ENCODE measurements at regions not wholly inside any gene's neighbourhood (a gene's known extent, or its start where the extent isn't known, plus 50 kb on each side); places are given as distances from the start of the nearest gene placed in this dataset.

GRCh38 chr14:25574628-25575325 is 524.8 kb upstream of the STXBP6 start:
- 0 out of 2 replicates have a peak, but pooled peaks cover 3% of the 10 kb centered on the region for H3K9me3 ChIP-seq
- 2% methylated on average over 5 of the region's 5 CpGs for WGBS (ENCODE audit: low lambda C conversion rate)
- H3K4me2 ChIP-seq, result no peak overlapping the region
- no peak overlapping the region for H3K4me3 ChIP-seq (ENCODE audit: low read depth in 2 of 2, low read length in 1 of 2)
- no peaks in the 10 kb centered on the region for H3K9me2 ChIP-seq
- H3K27me3 ChIP-seq (ENCODE audit: insufficient read depth), result no peaks in the 10 kb centered on the region
- no peak overlapping the region for H2AFZ ChIP-seq (ENCODE audit: low read depth)
- no peaks in the 10 kb centered on the region for H3F3A ChIP-seq (replicated peaks; ENCODE audit: insufficient read depth)
- CTCF ChIA-PET, result no interaction called here
- H3K9ac ChIP-seq, result no peak overlapping the region
- no peaks in the 10 kb centered on the region for H3K79me2 ChIP-seq (ENCODE audit: insufficient read depth)
- no peaks in the 10 kb centered on the region for H3K36me3 ChIP-seq (replicated peaks in 1 of 2; ENCODE audit: control insufficient read depth in 1 of 2, insufficient read depth in 2 of 2, low read length in 1 of 2)
- DNase-seq, result no peak
- POLR2A ChIA-PET, result no interaction called here
- H3K4me1 ChIP-seq (ENCODE audit: control insufficient read depth in 1 of 2, insufficient read depth in 2 of 2, low read depth in 1 of 2, low read length in 1 of 2), result no peaks in the 10 kb centered on the region
- no peak overlapping the region for H3K27ac ChIP-seq (ENCODE audit: low read depth in 2 of 2, low read length in 1 of 2)
- H4K20me1 ChIP-seq (ENCODE audit: insufficient read depth), result no peaks in the 10 kb centered on the region
- TF ChIP-seq, protein P1, sequence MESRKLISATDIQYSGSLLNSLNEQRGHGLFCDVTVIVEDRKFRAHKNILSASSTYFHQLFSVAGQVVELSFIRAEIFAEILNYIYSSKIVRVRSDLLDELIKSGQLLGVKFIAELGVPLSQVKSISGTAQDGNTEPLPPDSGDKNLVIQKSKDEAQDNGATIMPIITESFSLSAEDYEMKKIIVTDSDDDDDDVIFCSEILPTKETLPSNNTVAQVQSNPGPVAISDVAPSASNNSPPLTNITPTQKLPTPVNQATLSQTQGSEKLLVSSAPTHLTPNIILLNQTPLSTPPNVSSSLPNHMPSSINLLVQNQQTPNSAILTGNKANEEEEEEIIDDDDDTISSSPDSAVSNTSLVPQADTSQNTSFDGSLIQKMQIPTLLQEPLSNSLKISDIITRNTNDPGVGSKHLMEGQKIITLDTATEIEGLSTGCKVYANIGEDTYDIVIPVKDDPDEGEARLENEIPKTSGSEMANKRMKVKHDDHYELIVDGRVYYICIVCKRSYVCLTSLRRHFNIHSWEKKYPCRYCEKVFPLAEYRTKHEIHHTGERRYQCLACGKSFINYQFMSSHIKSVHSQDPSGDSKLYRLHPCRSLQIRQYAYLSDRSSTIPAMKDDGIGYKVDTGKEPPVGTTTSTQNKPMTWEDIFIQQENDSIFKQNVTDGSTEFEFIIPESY (IDR thresholded peaks at IDR 0.05; ENCODE audit: borderline replicate concordance, low read depth), result no peak
- TF ChIP-seq NFIC (IDR thresholded peaks at IDR 0.05; ENCODE audit: borderline replicate concordance) (no peak), RXRA (IDR thresholded peaks at IDR 0.05; ENCODE audit: borderline replicate concordance, low read depth) (no peak), TAF1 (IDR thresholded peaks at IDR 0.05; ENCODE audit: borderline replicate concordance, low read depth, low read length) (no peak), JUND (IDR thresholded peaks at IDR 0.05) (no peak), FOXM1 (IDR thresholded peaks at IDR 0.05; ENCODE audit: low read depth) (no peak), TCF12 (IDR thresholded peaks at IDR 0.05) (no peak), MEF2A (IDR thresholded peaks at IDR 0.05; ENCODE audit: borderline replicate concordance, low read depth) (no peak), RAD21 (IDR thresholded peaks at IDR 0.05; ENCODE audit: low read length) (no peak), SMC3 (IDR thresholded peaks at IDR 0.05; ENCODE audit: low read depth, low read length) (no peak), EZH2phosphoT487 (IDR thresholded peaks at IDR 0.05; ENCODE audit: borderline replicate concordance, low read depth) (no peak), ELF1 (IDR thresholded peaks at IDR 0.05) (no peak)
- TF ChIP-seq, protein P2, sequence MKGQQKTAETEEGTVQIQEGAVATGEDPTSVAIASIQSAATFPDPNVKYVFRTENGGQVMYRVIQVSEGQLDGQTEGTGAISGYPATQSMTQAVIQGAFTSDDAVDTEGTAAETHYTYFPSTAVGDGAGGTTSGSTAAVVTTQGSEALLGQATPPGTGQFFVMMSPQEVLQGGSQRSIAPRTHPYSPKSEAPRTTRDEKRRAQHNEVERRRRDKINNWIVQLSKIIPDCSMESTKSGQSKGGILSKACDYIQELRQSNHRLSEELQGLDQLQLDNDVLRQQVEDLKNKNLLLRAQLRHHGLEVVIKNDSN (IDR thresholded peaks at IDR 0.05; ENCODE audit: borderline replicate concordance, low read depth), result no peak

GRCh38 chr14:25570483-25570882 is 520.5 kb upstream of the STXBP6 start:
- CTCF ChIA-PET, result no interaction called here
- Histone ChIP-seq H3K9ac (no peak overlapping the region), H3K4me1 (ENCODE audit: control insufficient read depth in 1 of 2, insufficient read depth in 2 of 2, low read depth in 1 of 2, low read length in 1 of 2) (no peaks in the 10 kb centered on the region), H3F3A (replicated peaks; ENCODE audit: insufficient read depth) (no peaks in the 10 kb centered on the region), H3K79me2 (ENCODE audit: insufficient read depth) (no peaks in the 10 kb centered on the region), H3K27me3 (ENCODE audit: insufficient read depth) (no peaks in the 10 kb centered on the region), H3K4me3 (ENCODE audit: low read depth in 2 of 2, low read length in 1 of 2) (no peak overlapping the region), H4K20me1 (ENCODE audit: insufficient read depth) (no peaks in the 10 kb centered on the region), H2AFZ (ENCODE audit: low read depth) (no peak overlapping the region), H3K9me2 (no peaks in the 10 kb centered on the region), H3K4me2 (no peak overlapping the region), H3K36me3 (replicated peaks in 1 of 2; ENCODE audit: control insufficient read depth in 1 of 2, insufficient read depth in 2 of 2, low read length in 1 of 2) (no peaks in the 10 kb centered on the region), H3K27ac (ENCODE audit: low read depth in 2 of 2, low read length in 1 of 2) (no peak overlapping the region), H3K9me3 (no peaks in the 10 kb centered on the region)
- DNase-seq, result no peak
- TF ChIP-seq, protein P1 (IDR thresholded peaks at IDR 0.05; ENCODE audit: borderline replicate concordance, low read depth), result no peak
- POLR2A ChIA-PET, result no interaction called here
- 0% methylated on average over 1 of the region's 4 CpGs for WGBS (ENCODE audit: low lambda C conversion rate)

All from SK-N-SH (cell line).